HEK293 (cell line): ENCODE measurements at regions not wholly inside any gene's neighbourhood (a gene's known extent, or its start where the extent isn't known, plus 50 kb on each side); places are given as distances from the start of the nearest gene placed in this dataset.

Experiments used
- CTCF ChIA-PET: fragments of 350-600 bp; formaldehyde crosslinking; extraction: SDS; loops from one replicate; lab custom pipeline; 2021; ENCODE audit warnings: antibody characterized with exemption; lab: Yijun Ruan, JAX
- POLR2A ChIA-PET: fragments of 300-600 bp; formaldehyde crosslinking; extraction: SDS; loops from one replicate; lab custom pipeline; 2020; ENCODE audit warnings: antibody characterized with exemption, inconsistent platforms; lab: Yijun Ruan, JAX
- H3K27ac ChIP-seq: fragments of 200-500 bp; sonication (Bioruptor generic); 2 replicates; pipeline ENCODE4 v1.5.1; 2014; ENCODE audit warnings: low read depth, low read length, control low read depth, inconsistent platforms; ENCODE audit errors: extremely low read depth
- H3K36me3 ChIP-seq, 2 experiments: fragments of 200-500 bp in 1 of 2; sonication (Bioruptor generic) in 1 of 2; 1 replicate in 1 of 2; 2 replicates in 1 of 2; pipeline ENCODE4 v1.5.1; 2014 to 2017; ENCODE audit warnings: inconsistent platforms in 2 of 2, low read length in 2 of 2; ENCODE audit not compliant: control insufficient read depth in 2 of 2, insufficient read depth in 1 of 2
- H3K4me1 ChIP-seq: fragments of 200-500 bp; sonication (Bioruptor generic); 2 replicates; pipeline ENCODE4 v1.5.1; 2014; ENCODE audit warnings: mild to moderate bottlenecking, low read length, inconsistent platforms; ENCODE audit not compliant: control insufficient read depth, insufficient read depth
- H3K4me3 ChIP-seq: 2 replicates; pipeline ENCODE4 v1.5.1; 2011; ENCODE audit warnings: low read depth, mild to moderate bottlenecking, control low read depth, low read length, moderate library complexity
- H3K9me3 ChIP-seq: fragments of 200-500 bp; sonication (Bioruptor generic); 2 replicates; pipeline ENCODE4 v1.5.1; 2014; ENCODE audit warnings: low read depth, low read length, inconsistent platforms; ENCODE audit not compliant: control insufficient read depth, insufficient read depth
- AEBP2 ChIP-seq: fragments of 450-650 bp; formaldehyde crosslinking; IDR thresholded peaks from 2 replicates; pipeline ENCODE4 v1.5.1; 2016; ENCODE audit warnings: missing biosample characterization, missing genetic modification characterization, borderline replicate concordance
- CTCF ChIP-seq: fragments of 450-650 bp; formaldehyde crosslinking; IDR thresholded peaks from 2 replicates; pipeline ENCODE4 v1.5.1; 2016; ENCODE audit warnings: missing biosample characterization, missing genetic modification characterization
- KLF8 ChIP-seq: fragments of 450-650 bp; formaldehyde crosslinking; IDR thresholded peaks from 2 replicates; pipeline ENCODE4 v1.5.1; 2016; ENCODE audit warnings: missing biosample characterization, missing genetic modification characterization
- SCRT2 ChIP-seq: fragments of 450-650 bp; formaldehyde crosslinking; IDR thresholded peaks from 2 replicates; pipeline ENCODE4 v1.5.1; 2016; ENCODE audit warnings: missing biosample characterization, missing genetic modification characterization
- TCF7L2 ChIP-seq: IDR thresholded peaks from 2 replicates; pipeline ENCODE4 v1.6.1; 2011; ENCODE audit warnings: low read depth, mild to moderate bottlenecking, inconsistent platforms, low read length, moderate library complexity, borderline replicate concordance
- ZBTB7A ChIP-seq: fragments of 450-650 bp; formaldehyde crosslinking; IDR thresholded peaks from 2 replicates; pipeline ENCODE4 v1.5.1; 2016; ENCODE audit warnings: low read depth, missing biosample characterization, missing genetic modification characterization
- ZFP37 ChIP-seq: fragments of 450-650 bp; formaldehyde crosslinking; IDR thresholded peaks from 2 replicates; pipeline ENCODE4 v1.5.1; 2016; ENCODE audit warnings: missing biosample characterization, missing genetic modification characterization
- ZNF138 ChIP-seq: fragments of 450-650 bp; formaldehyde crosslinking; IDR thresholded peaks from 2 replicates; pipeline ENCODE4 v1.5.1; 2016; ENCODE audit warnings: missing biosample characterization, missing genetic modification characterization, borderline replicate concordance
- ZNF221 ChIP-seq: fragments of 450-650 bp; formaldehyde crosslinking; IDR thresholded peaks from 2 replicates; pipeline ENCODE4 v1.5.1; 2017; ENCODE audit warnings: missing biosample characterization, missing genetic modification characterization, borderline replicate concordance
- ZNF266 ChIP-seq: fragments of 450-650 bp; formaldehyde crosslinking; IDR thresholded peaks from 2 replicates; pipeline ENCODE4 v1.5.1; 2016; ENCODE audit warnings: missing biosample characterization, missing genetic modification characterization, low read depth
- ZNF335 ChIP-seq: fragments of 450-650 bp; formaldehyde crosslinking; conservative IDR thresholded peaks from 2 replicates; pipeline ENCODE4 v1.5.1; 2016; ENCODE audit warnings: missing biosample characterization, missing genetic modification characterization
- ZNF394 ChIP-seq: fragments of 450-650 bp; formaldehyde crosslinking; IDR thresholded peaks from 2 replicates; pipeline ENCODE4 v1.5.1; 2016; ENCODE audit warnings: missing biosample characterization, missing genetic modification characterization, mild to moderate bottlenecking, moderate library complexity, borderline replicate concordance
- ZNF416 ChIP-seq: fragments of 450-650 bp; formaldehyde crosslinking; IDR thresholded peaks from 2 replicates; pipeline ENCODE4 v1.5.1; 2016; ENCODE audit warnings: missing biosample characterization, missing genetic modification characterization
- ZNF449 ChIP-seq: fragments of 450-650 bp; formaldehyde crosslinking; IDR thresholded peaks from 2 replicates; pipeline ENCODE4 v1.5.1; 2017; ENCODE audit warnings: missing biosample characterization, mild to moderate bottlenecking, missing genetic modification characterization, moderate library complexity
- ZNF555 ChIP-seq: fragments of 450-650 bp; formaldehyde crosslinking; conservative IDR thresholded peaks from 2 replicates; pipeline ENCODE4 v1.5.1; 2017; ENCODE audit warnings: missing biosample characterization, mild to moderate bottlenecking, missing genetic modification characterization, inconsistent platforms
- ZNF610 ChIP-seq: fragments of 450-650 bp; formaldehyde crosslinking; IDR thresholded peaks from 2 replicates; pipeline ENCODE4 v1.5.1; 2016; ENCODE audit warnings: missing biosample characterization, missing genetic modification characterization, borderline replicate concordance
- ZNF660 ChIP-seq: fragments of 450-650 bp; IDR thresholded peaks from 2 replicates; pipeline ENCODE4 v1.5.1; 2018; ENCODE audit warnings: missing biosample characterization, mild to moderate bottlenecking, missing genetic modification characterization
- ZNF692 ChIP-seq: fragments of 450-650 bp; formaldehyde crosslinking; IDR thresholded peaks from 2 replicates; pipeline ENCODE4 v1.5.1; 2016; ENCODE audit warnings: missing biosample characterization, missing genetic modification characterization
- ZNF704 ChIP-seq: fragments of 450-650 bp; formaldehyde crosslinking; IDR thresholded peaks from 2 replicates; pipeline ENCODE4 v1.5.1; 2016; ENCODE audit warnings: missing biosample characterization, missing genetic modification characterization
- ZNF785 ChIP-seq: fragments of 450-650 bp; formaldehyde crosslinking; IDR thresholded peaks from 2 replicates; pipeline ENCODE4 v1.5.1; 2016; ENCODE audit warnings: missing biosample characterization, missing genetic modification characterization

- H3K27ac ChIP-seq: no peak overlapping the region
- TF ChIP-seq ZBTB7A (tag by site-specific recombination) (no peak), KLF8 (no peak), ZFP37 (tag by site-specific recombination) (no peak), ZNF610 (tag by site-specific recombination) (no peak), ZNF138 (tag by site-specific recombination) (no peak), ZNF785 (tag by site-specific recombination) (no peak)
- TF ChIP-seq, all 188 proteins: peak for 0
- ChIA-PET POLR2A (no interaction called here), CTCF (no interaction called here)
- no peaks in the 10 kb centered on the region for H3K4me1 ChIP-seq
- H3K4me3 ChIP-seq: no peak overlapping the region
- no peaks in the 10 kb centered on the region for H3K36me3 ChIP-seq
- H3K9me3 ChIP-seq: no peaks in the 10 kb centered on the region
Observed at GRCh38 chr7:35359423-35359822, 105.5 kb upstream of the TBX20 start.

- Histone ChIP-seq H3K27ac (no peak overlapping the region), H3K9me3 (no peaks in the 10 kb centered on the region), H3K4me3 (no peak overlapping the region), H3K4me1 (no peaks in the 10 kb centered on the region), H3K36me3 (no peaks in the 10 kb centered on the region)
- TF ChIP-seq SCRT2 (tag by site-specific recombination) (no peak), ZNF704 (no peak), ZNF785 (tag by site-specific recombination) (no peak), ZNF692 (tag by site-specific recombination) (no peak), ZNF555 (no peak), CTCF (tag by site-specific recombination) (no peak), AEBP2 (no peak), ZNF221 (tag by site-specific recombination) (no peak), ZNF335 (tag by site-specific recombination) (no peak)
- ChIA-PET POLR2A (no interaction called here), CTCF (interaction anchor here (0.7 kb wide), 1 partner anchor 807 kb away, joined by 4 read pairs; no protein-coding TSS in a partner anchor)
Observed at GRCh38 chr7:35356495-35356894, 102.6 kb upstream of the TBX20 start.

- Histone ChIP-seq H3K4me3 (no peak overlapping the region), H3K36me3 (no peaks in the 10 kb centered on the region), H3K9me3 (no peaks in the 10 kb centered on the region), H3K4me1 (no peaks in the 10 kb centered on the region), H3K27ac (no peak overlapping the region)
- TF ChIP-seq ZNF449 (tag by site-specific recombination) (no peak), TCF7L2 (no peak), ZNF394 (tag by site-specific recombination) (no peak), ZNF660 (no peak), ZNF704 (no peak), ZNF266 (tag by site-specific recombination) (no peak), ZNF416 (tag by site-specific recombination) (no peak)
- CTCF ChIA-PET: interaction anchor here (0.7 kb wide), 1 partner anchor 20 kb away, joined by 3 read pairs; no protein-coding TSS in a partner anchor
- POLR2A ChIA-PET: no interaction called here
Observed at GRCh38 chr7:35355911-35356310, 102.0 kb upstream of the TBX20 start.
